Head of caudate nucleus (tissue), 42 donors: ENCODE measurements at regions not wholly inside any gene's neighbourhood (a gene's known extent, or its start where the extent isn't known, plus 50 kb on each side); places are given as distances from the start of the nearest gene placed in this dataset.

Experiments used
- DNase-seq, 42 donors: peaks; one replicate each; pipeline versions ENCODE4 v3.0.0 to v3.0.0-alpha.2; 2020 to 2021; ENCODE audit warnings: mixed read lengths in 7 of 42
- intact Hi-C: fragments of 100-400 bp; cut with DNase I; formaldehyde crosslinking; loops from one replicate; pipeline ENCODE4 v1.15.0; 2022

- peak in 41 of 42 donors; percentile 15 to 88 (median 55) for DNase-seq
- intact Hi-C loops = no loop called here
Measured at GRCh38 chr6:156507656-156508055, 269.5 kb upstream of the ARID1B start.

GRCh38 chr6:156507106-156507505, 270.1 kb upstream of the ARID1B start:
- intact Hi-C loops = no loop called here
- peak in 19 of 42 donors; percentile 3 to 66 (median 18) for DNase-seq

GRCh38 chr6:156502969-156503504, 274.1 kb upstream of the ARID1B start:
- intact Hi-C loops = no loop called here
- no peak for DNase-seq

- intact Hi-C loops = no loop called here
- DNase-seq = no peak
Measured at GRCh38 chr6:156497618-156498017, 279.6 kb upstream of the ARID1B start.

- no peak for DNase-seq
- intact Hi-C loops = no loop called here
Measured at GRCh38 chr6:156487877-156488276, 289.3 kb upstream of the ARID1B start.

- no peak for DNase-seq
- intact Hi-C loops = no loop called here
Measured at GRCh38 chr6:156485150-156485549, 292.0 kb upstream of the ARID1B start.

GRCh38 chr6:156474507-156475120, 302.6 kb upstream of the ARID1B start:
- intact Hi-C loops = no loop called here
- DNase-seq = peak in 25 of 42 donors; percentile 2 to 60 (median 20)

GRCh38 chr6:156471000-156471399, 306.2 kb upstream of the ARID1B start:
- no peak for DNase-seq
- intact Hi-C loops = no loop called here

- intact Hi-C loops = no loop called here
- DNase-seq = no peak
Measured at GRCh38 chr6:156464100-156464878, 312.9 kb upstream of the ARID1B start.

GRCh38 chr6:156461647-156462046, 315.5 kb upstream of the ARID1B start:
- DNase-seq = no peak
- intact Hi-C loops = no loop called here

- DNase-seq = no peak
- intact Hi-C loops = no loop called here
Measured at GRCh38 chr6:156457601-156458000, 319.6 kb upstream of the ARID1B start.

- no peak for DNase-seq
- intact Hi-C loops = no loop called here
Measured at GRCh38 chr6:156455847-156456246, 321.3 kb upstream of the ARID1B start.

GRCh38 chr6:156454867-156455266, 322.3 kb upstream of the ARID1B start:
- intact Hi-C loops = no loop called here
- no peak for DNase-seq

- DNase-seq = no peak
- intact Hi-C loops = no loop called here
Measured at GRCh38 chr6:156451726-156452125, 325.5 kb upstream of the ARID1B start.

- no peak for DNase-seq
- intact Hi-C loops = no loop called here
Measured at GRCh38 chr6:156451088-156451487, 326.1 kb upstream of the ARID1B start.

- intact Hi-C loops = no loop called here
- DNase-seq = no peak
Measured at GRCh38 chr6:156450421-156450820, 326.8 kb upstream of the ARID1B start.

GRCh38 chr6:156449569-156449968, 327.6 kb upstream of the ARID1B start:
- DNase-seq = no peak
- intact Hi-C loops = no loop called here

- DNase-seq = peak in 2 of 42 donors; percentile 4 to 37
Measured at GRCh38 chr6:156449128-156449527, 328.1 kb upstream of the ARID1B start.

GRCh38 chr6:156448579-156448978, 328.6 kb upstream of the ARID1B start:
- intact Hi-C loops = no loop called here
- no peak for DNase-seq

More at GRCh38 chr6:156449128-156449527, 328.1 kb upstream of the ARID1B start:
- intact Hi-C loops = no loop called here

GRCh38 chr6:156440688-156441087, 336.5 kb upstream of the ARID1B start:
- intact Hi-C loops = no loop called here

More at GRCh38 chr6:156440688-156441087, 336.5 kb upstream of the ARID1B start:
- DNase-seq = no peak
